Tibial artery (tissue), 4 donors: ENCODE measurements at regions not wholly inside any gene's neighbourhood (a gene's known extent, or its start where the extent isn't known, plus 50 kb on each side); places are given as distances from the start of the nearest gene placed in this dataset.

Experiments used
- DNase-seq, 2 donors: peaks; one replicate each; pipeline ENCODE4 v3.0.0-alpha.2; 2019
- H3K27ac ChIP-seq, 2 donors: fragments of 200-600 bp; sonication (generic) in 1 of 2; 1 replicate in 1 of 2; 2 replicates in 1 of 2; pipeline ENCODE4 v1.5.1; 2018 to 2019; ENCODE audit warnings: mild to moderate bottlenecking in 1 of 2
- H3K27me3 ChIP-seq, 2 donors: fragments of 200-600 bp; sonication (generic) in 1 of 2; one replicate each; pipeline versions ENCODE4 v1.5.1 to v1.6.0; 2016 to 2019
- H3K36me3 ChIP-seq, 3 donors: fragments of 200-600 bp; sonication (generic) in 2 of 3; one replicate each; pipeline ENCODE4 v1.5.1; 2016 to 2019; ENCODE audit warnings: mild to moderate bottlenecking in 2 of 3
- H3K4me1 ChIP-seq, 4 donors: fragments of 200-600 bp; sonication (generic) in 2 of 4; 1 replicate in 3 of 4; 2 replicates in 1 of 4; pipeline ENCODE4 v1.5.1; 2016 to 2019
- H3K4me3 ChIP-seq, 2 donors: fragments of 200-600 bp; sonication (generic) in 1 of 2; 1 replicate in 1 of 2; 2 replicates in 1 of 2; pipeline ENCODE4 v1.5.1; 2018 to 2019; ENCODE audit warnings: mild to moderate bottlenecking in 2 of 2
- H3K9me3 ChIP-seq, 3 donors: fragments of 200-600 bp; sonication (generic) in 1 of 3; one replicate each; pipeline ENCODE4 v1.5.1; 2016 to 2019
- CTCF ChIP-seq, 2 experiments: fragments of 200-600 bp in 1 of 2; fragments of 450-650 bp in 1 of 2; IDR thresholded peaks; one replicate each; pipeline ENCODE4 v1.5.1; 2017 to 2019; ENCODE audit warnings: antibody characterized with exemption in 2 of 2, mild to moderate bottlenecking in 1 of 2, moderate library complexity in 1 of 2
- intact Hi-C: fragments of 100-400 bp; cut with DNase I; formaldehyde crosslinking; loops from one replicate; pipeline ENCODE4 v1.15.0; 2023; ENCODE audit warnings: low total_unique reads

DNA sequence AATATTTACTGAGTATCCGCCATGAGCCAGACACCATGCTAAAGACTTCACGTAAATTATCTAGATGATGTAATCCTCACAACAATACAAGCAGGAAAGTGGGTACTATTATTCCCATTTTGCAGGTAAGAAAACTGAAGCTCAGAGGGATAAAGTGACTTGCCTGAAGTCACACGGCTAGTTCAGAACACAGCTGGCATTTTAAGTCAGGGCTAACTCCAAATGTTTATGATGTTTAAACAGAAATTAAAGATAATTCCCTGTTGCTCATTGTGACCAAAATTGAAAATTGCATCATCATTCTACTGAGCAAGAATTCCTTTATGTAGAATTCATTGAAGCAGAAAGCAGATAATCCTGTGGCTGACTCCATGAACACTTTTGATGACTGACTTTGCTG lies 71.3 kb upstream of the STXBP5 start:
- Histone ChIP-seq H3K9me3 (no peaks in the 10 kb centered on the region), H3K4me3 (no peak overlapping the region), H3K27me3 (no peaks in the 10 kb centered on the region), H3K36me3 (no peaks in the 10 kb centered on the region), H3K4me1 (no peaks in the 10 kb centered on the region), H3K27ac (no peak overlapping the region)
- DNase-seq = no peak
- intact Hi-C loops = no loop called here
- TF ChIP-seq CTCF (IDR thresholded peaks at IDR 0.05) = no peak

- Histone ChIP-seq H3K9me3 (no peaks in the 10 kb centered on the region), H3K36me3 (no peaks in the 10 kb centered on the region), H3K27me3 (no peaks in the 10 kb centered on the region), H3K4me1 (no peaks in the 10 kb centered on the region), H3K4me3 (no peak overlapping the region), H3K27ac (no peak overlapping the region)
- no peak for DNase-seq
- intact Hi-C loops = no loop called here
- TF ChIP-seq CTCF (IDR thresholded peaks at IDR 0.05) = no peak
Measured at GRCh38 chr6:147133669-147134068, 70.5 kb upstream of the STXBP5 start.

DNA sequence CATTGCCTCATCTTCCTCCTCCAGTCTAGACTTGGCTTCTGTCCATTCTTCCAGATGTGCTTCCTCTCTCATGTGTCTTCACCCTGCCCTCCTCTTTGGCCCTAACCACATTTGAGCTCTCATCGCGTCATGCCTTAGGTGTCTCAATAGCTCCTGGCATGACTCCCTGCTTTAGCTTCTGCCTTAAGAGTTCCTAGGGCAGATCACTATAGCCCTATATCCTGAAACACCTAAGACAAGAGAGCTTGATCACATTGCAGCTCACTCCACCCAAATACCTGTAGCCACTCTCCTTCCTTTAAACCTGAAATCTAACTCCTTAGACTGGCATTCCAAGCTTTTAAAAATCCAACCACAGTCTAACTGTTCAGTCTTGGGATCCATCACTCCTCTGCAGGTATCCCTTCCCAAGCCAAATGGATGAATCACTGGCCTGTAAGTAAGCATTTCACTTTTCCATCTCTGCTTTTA lies 69.0 kb upstream of the STXBP5 start:
- intact Hi-C loops = no loop called here
- Histone ChIP-seq H3K4me1 (no peaks in the 10 kb centered on the region), H3K27me3 (no peaks in the 10 kb centered on the region), H3K36me3 (no peaks in the 10 kb centered on the region), H3K27ac (no peak overlapping the region), H3K9me3 (no peaks in the 10 kb centered on the region), H3K4me3 (no peak overlapping the region)
- no peak for DNase-seq
- no peak for TF ChIP-seq CTCF (IDR thresholded peaks at IDR 0.05)

GRCh38 chr6:147136057-147136456 lies 68.2 kb upstream of the STXBP5 start:
- no peak overlapping the region for H3K27ac ChIP-seq
- no peaks in the 10 kb centered on the region for H3K9me3 ChIP-seq
- intact Hi-C loops = no loop called here
- DNase-seq = no peak
- no peaks in the 10 kb centered on the region for H3K36me3 ChIP-seq
- H3K4me3 ChIP-seq = no peak overlapping the region
- no peaks in the 10 kb centered on the region for H3K27me3 ChIP-seq
- no peaks in the 10 kb centered on the region for H3K4me1 ChIP-seq
- no peak for TF ChIP-seq CTCF (IDR thresholded peaks at IDR 0.05)

- no peaks in the 10 kb centered on the region for H3K9me3 ChIP-seq
- intact Hi-C loops = no loop called here
- H3K36me3 ChIP-seq = no peaks in the 10 kb centered on the region
- H3K27me3 ChIP-seq = no peaks in the 10 kb centered on the region
- H3K4me3 ChIP-seq = no peak overlapping the region
- no peak overlapping the region for H3K27ac ChIP-seq
- TF ChIP-seq CTCF (IDR thresholded peaks at IDR 0.05) = no peak
- H3K4me1 ChIP-seq = no peaks in the 10 kb centered on the region
- no peak for DNase-seq
Measured at GRCh38 chr6:147137986-147138385, 66.2 kb upstream of the STXBP5 start.

DNA sequence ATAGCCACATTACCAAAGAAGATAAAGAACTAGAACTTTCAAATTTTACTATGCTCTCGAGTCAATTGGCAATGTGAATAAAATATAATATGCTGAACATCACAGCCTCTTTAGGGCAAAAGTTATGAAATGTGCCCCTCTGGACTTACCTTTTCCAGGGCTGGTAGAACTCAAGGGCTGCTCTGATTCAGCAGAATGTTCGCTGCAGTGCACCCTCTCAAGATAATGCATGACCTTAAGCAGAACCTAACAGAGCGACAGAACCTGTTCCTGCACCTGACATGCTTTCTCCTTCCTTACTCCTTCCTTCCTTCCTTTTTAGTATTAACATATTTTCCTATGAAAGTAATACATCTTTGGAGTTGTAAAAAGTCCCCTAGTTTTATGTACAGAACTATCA lies 65.4 kb upstream of the STXBP5 start:
- H3K36me3 ChIP-seq = no peaks in the 10 kb centered on the region
- no peak for DNase-seq
- TF ChIP-seq CTCF (IDR thresholded peaks at IDR 0.05) = no peak
- no peaks in the 10 kb centered on the region for H3K4me1 ChIP-seq
- intact Hi-C loops = no loop called here
- H3K27me3 ChIP-seq = no peaks in the 10 kb centered on the region
- no peak overlapping the region for H3K4me3 ChIP-seq
- no peaks in the 10 kb centered on the region for H3K9me3 ChIP-seq
- no peak overlapping the region for H3K27ac ChIP-seq
